ENCODE measurements at regions not wholly inside any gene's neighbourhood (a gene's known extent, or its start where the extent isn't known, plus 50 kb on each side); places are given as distances from the start of the nearest gene placed in this dataset.

- Histone ChIP-seq H3K4me2 (ENCODE audit: low read depth, low read length, poor library complexity, severe bottlenecking) (no peak overlapping the region), H3F3A (ENCODE audit: insufficient read depth) (no peaks in the 10 kb centered on the region), H3K4me3 (ENCODE audit: insufficient read depth, low read length, poor library complexity, severe bottlenecking) (no peak overlapping the region), H2AFZ (ENCODE audit: low read depth, low read length, severe bottlenecking) (no peak overlapping the region), H3K27ac (ENCODE audit: low read depth, low read length) (no peak overlapping the region), H3K27me3 (ENCODE audit: low read length) (no peaks in the 10 kb centered on the region), H3K79me2 (ENCODE audit: insufficient read depth, low read length) (no peaks in the 10 kb centered on the region), H4K20me1 (ENCODE audit: low read depth, low read length) (no peaks in the 10 kb centered on the region), H3K9me2 (replicated peaks; ENCODE audit: insufficient read depth, low read length) (no peaks in the 10 kb centered on the region), H3K36me3 (ENCODE audit: low read length) (no peaks in the 10 kb centered on the region), H3K9ac (ENCODE audit: low read length) (no peak overlapping the region), H3K9me3 (ENCODE audit: insufficient read depth, low read length) (no peaks in the 10 kb centered on the region)
- TF ChIP-seq EZH2phosphoT487 (conservative IDR thresholded peaks at IDR 0.05; ENCODE audit: low read length): no peak
- TF ChIP-seq, protein P1, sequence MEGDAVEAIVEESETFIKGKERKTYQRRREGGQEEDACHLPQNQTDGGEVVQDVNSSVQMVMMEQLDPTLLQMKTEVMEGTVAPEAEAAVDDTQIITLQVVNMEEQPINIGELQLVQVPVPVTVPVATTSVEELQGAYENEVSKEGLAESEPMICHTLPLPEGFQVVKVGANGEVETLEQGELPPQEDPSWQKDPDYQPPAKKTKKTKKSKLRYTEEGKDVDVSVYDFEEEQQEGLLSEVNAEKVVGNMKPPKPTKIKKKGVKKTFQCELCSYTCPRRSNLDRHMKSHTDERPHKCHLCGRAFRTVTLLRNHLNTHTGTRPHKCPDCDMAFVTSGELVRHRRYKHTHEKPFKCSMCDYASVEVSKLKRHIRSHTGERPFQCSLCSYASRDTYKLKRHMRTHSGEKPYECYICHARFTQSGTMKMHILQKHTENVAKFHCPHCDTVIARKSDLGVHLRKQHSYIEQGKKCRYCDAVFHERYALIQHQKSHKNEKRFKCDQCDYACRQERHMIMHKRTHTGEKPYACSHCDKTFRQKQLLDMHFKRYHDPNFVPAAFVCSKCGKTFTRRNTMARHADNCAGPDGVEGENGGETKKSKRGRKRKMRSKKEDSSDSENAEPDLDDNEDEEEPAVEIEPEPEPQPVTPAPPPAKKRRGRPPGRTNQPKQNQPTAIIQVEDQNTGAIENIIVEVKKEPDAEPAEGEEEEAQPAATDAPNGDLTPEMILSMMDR (IDR thresholded peaks at IDR 0.05; ENCODE audit: insufficient read depth, low read length, poor library complexity, severe bottlenecking): no peak
Observed at GRCh38 chrX:39603230-39603629, 494.5 kb downstream of the BCOR start.

DNA sequence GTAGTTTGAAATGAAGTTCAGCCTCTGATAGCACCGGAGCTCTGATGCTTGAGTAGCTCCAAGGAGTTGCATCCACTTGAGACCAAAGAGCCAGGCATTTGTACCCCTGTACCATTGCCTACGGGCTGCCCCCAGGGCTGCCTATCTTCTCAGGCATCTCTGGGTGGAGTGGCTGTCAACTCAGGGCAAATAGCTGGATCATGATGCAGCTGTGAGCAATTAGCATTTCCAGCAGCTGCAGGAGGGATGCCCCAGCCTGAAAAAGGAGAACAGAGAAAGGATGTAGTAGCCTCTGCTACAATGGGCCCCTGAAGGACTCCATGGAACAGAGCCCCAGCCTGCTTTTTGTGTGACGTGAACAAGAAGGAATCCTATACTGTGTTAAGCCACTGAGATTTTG is 492.6 kb downstream of the BCOR start:
- H3K4me3 ChIP-seq (ENCODE audit: insufficient read depth, low read length, poor library complexity, severe bottlenecking): no peak overlapping the region
- H3K4me2 ChIP-seq (ENCODE audit: low read depth, low read length, poor library complexity, severe bottlenecking): no peak overlapping the region

DNA sequence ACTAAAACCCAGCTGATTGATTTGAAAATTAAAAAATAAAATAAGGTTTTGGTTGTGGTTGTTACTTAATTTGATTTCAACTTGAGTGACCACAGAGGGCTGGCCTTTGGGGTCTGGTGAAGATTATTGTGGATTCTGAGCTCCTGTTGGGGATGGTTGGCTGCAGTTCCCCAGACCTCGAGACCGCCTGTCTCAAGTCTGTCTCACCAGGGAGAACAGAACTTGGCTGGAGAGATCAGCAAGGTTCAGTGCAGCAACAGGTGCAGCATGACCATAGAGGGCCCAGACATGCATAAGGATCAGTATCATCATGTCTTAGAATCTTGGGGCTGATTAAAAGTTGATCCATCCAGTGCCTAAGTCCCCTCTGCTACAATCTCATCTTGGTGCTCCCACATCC is 491.9 kb downstream of the BCOR start:
- Histone ChIP-seq H3K4me2 (ENCODE audit: low read depth, low read length, poor library complexity, severe bottlenecking) (no peak overlapping the region), H3K36me3 (ENCODE audit: low read length) (no peaks in the 10 kb centered on the region), H2AFZ (ENCODE audit: low read depth, low read length, severe bottlenecking) (no peak overlapping the region), H3K9ac (ENCODE audit: low read length) (no peak overlapping the region), H3K9me2 (replicated peaks; ENCODE audit: insufficient read depth, low read length) (no peaks in the 10 kb centered on the region), H3K27ac (ENCODE audit: low read depth, low read length) (no peak overlapping the region), H3K4me3 (ENCODE audit: insufficient read depth, low read length, poor library complexity, severe bottlenecking) (no peak overlapping the region), H3K9me3 (ENCODE audit: insufficient read depth, low read length) (no peaks in the 10 kb centered on the region), H4K20me1 (ENCODE audit: low read depth, low read length) (no peaks in the 10 kb centered on the region), H3K27me3 (ENCODE audit: low read length) (no peaks in the 10 kb centered on the region), H3K79me2 (ENCODE audit: insufficient read depth, low read length) (no peaks in the 10 kb centered on the region), H3F3A (ENCODE audit: insufficient read depth) (no peaks in the 10 kb centered on the region)
- TF ChIP-seq, protein P1 (IDR thresholded peaks at IDR 0.05; ENCODE audit: insufficient read depth, low read length, poor library complexity, severe bottlenecking): no peak
- no peak for TF ChIP-seq EZH2phosphoT487 (conservative IDR thresholded peaks at IDR 0.05; ENCODE audit: low read length)

More for the DNA sequence above, 492.6 kb downstream of the BCOR start:
- no peak overlapping the region for H3K27ac ChIP-seq (ENCODE audit: low read depth, low read length)
- no peak for TF ChIP-seq EZH2phosphoT487 (conservative IDR thresholded peaks at IDR 0.05; ENCODE audit: low read length)
- TF ChIP-seq, protein P1 (IDR thresholded peaks at IDR 0.05; ENCODE audit: insufficient read depth, low read length, poor library complexity, severe bottlenecking): no peak
- H3K9ac ChIP-seq (ENCODE audit: low read length): no peak overlapping the region
- H3F3A ChIP-seq (ENCODE audit: insufficient read depth): no peaks in the 10 kb centered on the region
- no peaks in the 10 kb centered on the region for H3K27me3 ChIP-seq (ENCODE audit: low read length)
- no peaks in the 10 kb centered on the region for H3K79me2 ChIP-seq (ENCODE audit: insufficient read depth, low read length)
- no peaks in the 10 kb centered on the region for H3K36me3 ChIP-seq (ENCODE audit: low read length)
- H3K9me2 ChIP-seq (replicated peaks; ENCODE audit: insufficient read depth, low read length): no peaks in the 10 kb centered on the region
- H2AFZ ChIP-seq (ENCODE audit: low read depth, low read length, severe bottlenecking): no peak overlapping the region
- H4K20me1 ChIP-seq (ENCODE audit: low read depth, low read length): no peaks in the 10 kb centered on the region
- H3K9me3 ChIP-seq (ENCODE audit: insufficient read depth, low read length): no peaks in the 10 kb centered on the region
